Calu3 (cell line): ENCODE measurements at regions not wholly inside any gene's neighbourhood (a gene's known extent, or its start where the extent isn't known, plus 50 kb on each side); places are given as distances from the start of the nearest gene placed in this dataset.

Source experiments
- BruUV-seq: library from RNA; stranded (reverse); fragments of 400-500 nt; replicated peaks from 2 replicates; lab custom pipeline; 2021; lab: Mats Ljungman, UMichigan
- CTCF ChIA-PET: fragments of 300-600 bp; sonication (Branson Sonifier 250); formaldehyde crosslinking; loops from one replicate; lab custom pipeline; 2022; ENCODE audit warnings: antibody characterized with exemption; lab: Charles Lee
- DNase-seq: peaks from one replicate; pipeline ENCODE4 v3.0.0; 2022
- H3K27ac Mint-ChIP-seq: one replicate; pipeline ENCODE4 v1.8.0; 2022; ENCODE audit warnings: mixed read lengths; ENCODE audit not compliant: unreplicated experiment
- H3K27me3 Mint-ChIP-seq: one replicate; pipeline ENCODE4 v1.8.0; 2022; ENCODE audit warnings: mixed read lengths; ENCODE audit not compliant: unreplicated experiment
- H3K36me3 Mint-ChIP-seq: one replicate; pipeline ENCODE4 v1.8.0; 2022; ENCODE audit warnings: mild to moderate bottlenecking, moderate library complexity, mixed read lengths; ENCODE audit not compliant: insufficient read depth, unreplicated experiment
- H3K4me1 Mint-ChIP-seq: one replicate; pipeline ENCODE4 v1.8.0; 2022; ENCODE audit warnings: mild to moderate bottlenecking, low read depth, mixed read lengths; ENCODE audit not compliant: unreplicated experiment
- H3K4me3 Mint-ChIP-seq: one replicate; pipeline ENCODE4 v1.8.0; 2022; ENCODE audit warnings: mild to moderate bottlenecking, low read depth, moderate library complexity, mixed read lengths; ENCODE audit not compliant: unreplicated experiment
- H3K9me3 Mint-ChIP-seq: one replicate; pipeline ENCODE4 v1.8.0; 2022; ENCODE audit warnings: low read depth, mixed read lengths; ENCODE audit not compliant: unreplicated experiment
- CTCF ChIP-seq: fragments of 200-600 bp; IDR thresholded peaks from one replicate; pipeline ENCODE4 v1.8.0; 2022; ENCODE audit warnings: antibody characterized with exemption; ENCODE audit not compliant: unreplicated experiment
- intact Hi-C: fragments of 100-400 bp; cut with micrococcal nuclease; formaldehyde crosslinking; loops from one replicate; pipeline ENCODE4 v1.10.0; 2022; ENCODE audit not compliant: unreplicated experiment

GRCh38 chr12:107843351-107844311 lies 69.1 kb downstream of the ASCL4 start:
- H3K27ac Mint-ChIP-seq: no peak overlapping the region
- peaks cover 21% of the 10 kb centered on the region for H3K27me3 Mint-ChIP-seq
- intact Hi-C loops: no loop called here
- no peak for TF ChIP-seq CTCF
- no peaks in the 10 kb centered on the region for H3K9me3 Mint-ChIP-seq
- no peaks in the 10 kb centered on the region for H3K36me3 Mint-ChIP-seq
- BruUV-seq: no TSS peak
- H3K4me3 Mint-ChIP-seq: no peak overlapping the region
- DNase-seq: no peak
- CTCF ChIA-PET: interaction anchor here (0.6 kb wide), 1 partner anchor 217 kb away, joined by 3 read pairs; no protein-coding TSS in a partner anchor
- no peaks in the 10 kb centered on the region for H3K4me1 Mint-ChIP-seq

- no TSS peak for BruUV-seq
- Mint-ChIP-seq H3K4me3 (no peak overlapping the region), H3K9me3 (no peaks in the 10 kb centered on the region), H3K27ac (no peak overlapping the region), H3K27me3 (peaks cover 29% of the 10 kb centered on the region), H3K36me3 (no peaks in the 10 kb centered on the region), H3K4me1 (no peaks in the 10 kb centered on the region)
- no peak for TF ChIP-seq CTCF
- intact Hi-C loops: no loop called here
- CTCF ChIA-PET: no interaction called here
- no peak for DNase-seq
Measured at GRCh38 chr12:107844312-107844921, 69.9 kb downstream of the ASCL4 start.

- BruUV-seq: no TSS peak
- no peak overlapping the region for H3K4me3 Mint-ChIP-seq
Measured at GRCh38 chr12:107845226-107845979, 70.9 kb downstream of the ASCL4 start.

More at GRCh38 chr12:107845226-107845979, 70.9 kb downstream of the ASCL4 start:
- no peak for TF ChIP-seq CTCF
- intact Hi-C loops: no loop called here
- Mint-ChIP-seq H3K36me3 (no peaks in the 10 kb centered on the region), H3K27ac (no peak overlapping the region), H3K9me3 (no peaks in the 10 kb centered on the region), H3K27me3 (peaks cover 29% of the 10 kb centered on the region), H3K4me1 (no peaks in the 10 kb centered on the region)
- no peak for DNase-seq
- CTCF ChIA-PET: no interaction called here
